Stimulated activated CD8-positive, alpha-beta memory T cell treated with anti-CD3 and anti-CD28 coated beads, Interleukin-4, amount 100 ng/mL, for 1 hour (primary cell): ENCODE measurements at regions not wholly inside any gene's neighbourhood (a gene's known extent, or its start where the extent isn't known, plus 50 kb on each side); places are given as distances from the start of the nearest gene placed in this dataset.

ENCODE experiments used
- DNase-seq, 2 donors: peaks; one replicate each; pipeline ENCODE4 v3.0.0-alpha.2; 2020; ENCODE audit warnings: low read depth in 2 of 2, low spot score in 1 of 2

- no peak for DNase-seq
Measured at GRCh38 chr13:52975969-52976368, 52.6 kb upstream of the OLFM4 start.

GRCh38 chr13:52975161-52975560 is 53.5 kb upstream of the OLFM4 start:
- no peak for DNase-seq

GRCh38 chr13:52974711-52975110 is 53.9 kb upstream of the OLFM4 start:
- no peak for DNase-seq

DNA sequence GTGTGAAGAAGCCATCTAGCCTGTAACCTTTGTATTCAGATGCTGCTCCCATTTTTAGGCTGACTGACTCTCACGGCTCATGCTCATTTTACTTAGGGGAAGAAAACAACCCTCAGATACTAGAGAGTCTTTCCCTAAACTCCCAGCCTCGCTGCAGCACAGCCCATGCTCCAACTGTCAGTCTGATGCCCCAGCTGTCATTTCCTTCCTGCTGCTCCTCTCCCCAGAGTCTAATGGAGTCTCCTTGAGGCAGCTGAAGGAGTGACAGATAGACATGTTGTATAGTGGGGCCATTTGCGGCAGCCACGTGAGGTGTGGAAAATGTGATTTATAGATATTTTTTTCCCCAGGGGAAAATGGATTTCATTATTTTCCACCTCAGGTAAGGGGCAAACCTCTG is 59.2 kb upstream of the OLFM4 start:
- no peak for DNase-seq

DNA sequence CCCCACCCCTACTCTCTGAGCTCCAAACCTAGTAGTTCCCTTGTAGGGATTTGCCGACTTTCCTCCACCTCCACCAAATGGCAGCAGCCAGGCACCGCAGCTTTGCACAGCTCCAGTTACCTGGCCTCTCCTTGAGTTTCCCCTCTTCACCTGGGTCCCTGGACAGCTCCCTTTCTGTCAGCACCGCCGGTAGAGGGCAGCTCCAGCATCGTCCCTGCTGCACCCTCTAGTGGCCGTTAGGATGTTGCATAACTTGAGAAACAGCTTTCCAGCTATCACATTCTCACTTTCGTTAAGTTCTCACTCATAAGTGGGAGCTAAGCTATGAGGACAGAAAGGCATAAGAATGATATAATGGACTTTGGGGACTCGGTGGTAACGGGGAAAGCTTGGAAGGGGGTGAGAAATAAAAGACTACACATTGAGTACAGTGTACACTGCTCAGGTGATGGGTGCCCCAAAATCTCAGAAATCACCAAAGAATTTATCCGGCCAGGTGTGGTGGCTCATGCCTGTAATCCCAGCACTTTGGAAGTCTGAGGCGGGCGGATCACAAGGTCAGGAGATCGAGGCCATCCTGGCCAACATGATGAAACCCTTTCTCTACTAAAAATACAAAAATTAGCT is 60.4 kb upstream of the OLFM4 start:
- peak; percentile 17 to 26 for DNase-seq

- no peak for DNase-seq
Measured at GRCh38 chr13:52961987-52962386, 66.6 kb upstream of the OLFM4 start.

GRCh38 chr13:52961256-52961910 is 67.2 kb upstream of the OLFM4 start:
- no peak for DNase-seq

- DNase-seq, result no peak
Measured at GRCh38 chr13:52955472-52955874, 73.1 kb upstream of the OLFM4 start.

- no peak for DNase-seq
Measured at GRCh38 chr13:52954838-52955237, 73.8 kb upstream of the OLFM4 start.

- no peak for DNase-seq
Measured at GRCh38 chr13:52950436-52950956, 78.1 kb upstream of the OLFM4 start.

DNA sequence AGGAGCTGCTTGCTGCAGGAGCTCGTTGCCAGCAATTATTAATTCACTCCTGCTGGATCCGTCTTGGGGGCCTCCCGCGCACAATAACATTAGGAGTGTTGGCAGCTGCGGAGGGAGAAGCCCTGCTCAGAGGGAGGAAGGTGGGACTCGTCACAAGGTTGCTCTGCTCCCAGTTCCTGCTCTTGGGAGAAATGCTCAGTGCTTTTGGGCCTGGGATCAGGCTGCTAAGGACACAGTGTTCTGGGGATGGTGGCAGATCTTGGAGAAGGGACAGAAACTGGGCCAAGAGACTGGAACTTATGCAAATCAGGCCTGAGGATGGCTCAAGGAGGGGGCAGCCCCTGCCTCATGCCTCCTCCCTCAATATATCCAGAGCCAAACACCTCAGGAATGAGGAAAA is 78.9 kb upstream of the OLFM4 start:
- DNase-seq, result no peak

- DNase-seq, result no peak
Measured at GRCh38 chr13:52949044-52949443, 79.6 kb upstream of the OLFM4 start.

DNA sequence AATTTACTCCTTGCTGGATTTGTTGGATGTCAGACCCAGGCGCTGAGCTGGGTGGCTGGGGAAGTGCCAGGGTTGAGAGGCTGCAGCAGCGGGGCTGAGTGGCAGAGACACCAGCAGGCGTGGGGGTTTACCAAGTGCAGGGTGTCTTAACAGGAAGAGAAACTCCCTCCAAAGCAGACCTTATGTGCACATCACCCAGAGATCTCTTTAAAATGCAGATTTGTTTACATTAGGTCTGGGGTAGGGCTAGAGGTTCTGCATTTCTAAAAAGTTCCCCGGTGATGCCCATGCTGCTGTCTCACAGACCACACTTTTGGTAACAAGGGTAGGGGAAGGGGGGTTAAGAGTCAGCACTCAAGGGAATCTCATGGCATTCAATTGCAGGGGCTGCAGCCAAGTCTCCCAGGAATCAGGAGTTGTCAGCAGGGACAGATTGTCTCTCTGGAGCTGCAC is 80.7 kb upstream of the OLFM4 start:
- DNase-seq, result no peak

- no peak for DNase-seq
Measured at GRCh38 chr13:52945348-52945747, 83.3 kb upstream of the OLFM4 start.

DNA sequence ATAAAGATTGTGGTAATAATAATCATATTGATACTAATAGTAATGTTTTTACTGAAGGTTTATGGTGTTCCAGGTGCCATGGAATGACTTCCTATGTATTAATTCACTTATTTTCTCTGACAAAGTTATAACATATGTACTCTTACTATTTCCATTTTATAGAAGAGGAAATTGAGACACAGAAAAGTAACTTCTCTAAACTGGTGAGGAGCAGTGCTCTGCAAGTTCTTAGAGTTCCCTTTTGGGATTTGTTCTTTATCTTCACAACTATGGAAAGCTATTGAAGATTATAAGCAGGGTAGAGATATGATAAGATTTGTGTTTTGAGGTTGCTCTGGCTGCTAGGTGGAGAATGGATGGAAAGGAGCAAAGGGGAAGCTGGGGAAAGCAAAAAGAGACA is 83.9 kb upstream of the OLFM4 start:
- no peak for DNase-seq

GRCh38 chr13:52938065-52938464 is 89.6 kb upstream of the PCDH8 start:
- no peak for DNase-seq

- DNase-seq, result no peak
Measured at GRCh38 chr13:52936806-52937205, 88.4 kb upstream of the PCDH8 start.

DNA sequence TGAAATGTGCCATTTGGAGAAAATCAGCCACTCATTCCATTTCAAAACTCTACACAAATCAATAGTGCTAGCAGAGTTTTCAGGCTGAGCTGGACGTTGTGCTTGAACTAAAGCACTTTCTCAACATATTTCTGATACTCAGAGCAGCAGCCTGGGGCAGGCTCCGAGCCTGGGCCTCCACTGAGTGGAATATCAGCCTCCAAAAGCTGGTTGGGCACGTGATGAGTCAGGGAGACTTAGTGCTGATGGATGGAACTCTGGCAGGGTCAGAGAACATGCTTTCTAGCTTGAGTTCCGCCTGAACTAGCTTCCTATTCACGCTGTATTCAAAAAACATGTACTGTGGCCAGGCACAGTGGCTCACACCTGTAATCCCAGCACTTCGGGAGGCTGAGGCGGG is 85.8 kb upstream of the PCDH8 start:
- DNase-seq, result no peak

- no peak for DNase-seq
Measured at GRCh38 chr13:52933547-52934210, 85.2 kb upstream of the PCDH8 start.

DNA sequence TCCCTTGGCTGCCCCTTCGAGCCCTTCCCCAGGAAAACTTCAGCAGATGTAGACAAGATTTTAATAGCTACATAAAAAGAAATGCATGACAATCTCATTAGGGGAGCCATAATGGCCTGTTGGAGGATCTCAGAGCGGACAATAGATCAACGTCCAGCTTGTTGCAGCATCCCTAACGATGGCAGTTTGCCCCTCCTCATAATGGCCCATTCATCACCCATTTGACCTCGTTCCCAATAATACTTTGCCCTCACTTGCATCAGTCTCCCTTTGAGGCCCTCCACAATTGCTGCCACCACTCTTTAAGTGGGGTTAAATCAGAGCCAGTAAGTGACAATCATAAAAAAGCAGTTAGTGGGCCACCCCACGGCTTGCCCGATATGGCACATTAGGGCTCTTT is 84.7 kb upstream of the PCDH8 start:
- DNase-seq, result no peak

- DNase-seq, result no peak
Measured at GRCh38 chr13:52932649-52933048, 84.2 kb upstream of the PCDH8 start.
